Duodenal mucosa (tissue), 2 donors: ENCODE measurements at regions not wholly inside any gene's neighbourhood (a gene's known extent, or its start where the extent isn't known, plus 50 kb on each side); places are given as distances from the start of the nearest gene placed in this dataset.
"Not testable (repeated sequence)": the region's sequence is repeated elsewhere in the genome, so short reads cannot be mapped to it uniquely, and the experiment has no call there.

ENCODE experiments used
- H3K27ac ChIP-seq: one replicate; pipeline ENCODE4 v1.7.0; 2013; ENCODE audit warnings: low read depth, low read length
- H3K27me3 ChIP-seq, 2 donors: one replicate each; pipeline ENCODE4 v1.7.0; 2013; ENCODE audit warnings: low read length in 2 of 2, control low read depth in 1 of 2; ENCODE audit not compliant: insufficient read depth in 2 of 2, control insufficient read depth in 1 of 2
- H3K36me3 ChIP-seq, 2 donors: one replicate each; pipeline ENCODE4 v1.7.0; 2013; ENCODE audit warnings: low read length in 2 of 2, control low read depth in 1 of 2; ENCODE audit not compliant: insufficient read depth in 2 of 2, control insufficient read depth in 1 of 2
- H3K4me1 ChIP-seq, 2 donors: one replicate each; pipeline ENCODE4 v1.7.0; 2013; ENCODE audit warnings: low read length in 2 of 2, control low read depth in 1 of 2; ENCODE audit not compliant: insufficient read depth in 2 of 2, control insufficient read depth in 1 of 2
- H3K4me3 ChIP-seq, 2 donors: one replicate each; pipeline ENCODE4 v1.7.0; 2013; ENCODE audit warnings: low read length in 2 of 2, low read depth in 1 of 2
- H3K9ac ChIP-seq, 2 donors: one replicate each; pipeline ENCODE4 v1.7.0; 2013; ENCODE audit warnings: low read length in 2 of 2, low read depth in 1 of 2
- H3K9me3 ChIP-seq, 2 donors: one replicate each; pipeline ENCODE4 v1.7.0; 2013; ENCODE audit warnings: low read length in 2 of 2, control low read depth in 1 of 2; ENCODE audit not compliant: control insufficient read depth in 1 of 2

GRCh38 chr6:166253778-166254204 lies 54.4 kb downstream of the PRR18 start:
- H3K9ac ChIP-seq: no peak overlapping the region
- H3K9me3 ChIP-seq: no peaks in the 10 kb centered on the region
- no peak overlapping the region for H3K27ac ChIP-seq
- no peaks in the 10 kb centered on the region for H3K36me3 ChIP-seq
- H3K27me3 ChIP-seq: peaks cover 3 to 24% of the 10 kb centered on the region in 2 donors
- H3K4me1 ChIP-seq: peaks cover 0 to 10% of the 10 kb centered on the region in 2 donors
- H3K4me3 ChIP-seq: peak overlapping the region; percentile 29 to 40

GRCh38 chr6:166253281-166253681 lies 54.9 kb downstream of the PRR18 start:
- peak overlapping the region; percentile 29 to 40 for H3K4me3 ChIP-seq

GRCh38 chr6:166252601-166253000 lies 55.6 kb downstream of the PRR18 start:
- Histone ChIP-seq H3K27me3 (peaks cover 3 to 21% of the 10 kb centered on the region in 2 donors), H3K9ac (no peak overlapping the region), H3K27ac (no peak overlapping the region), H3K9me3 (no peaks in the 10 kb centered on the region), H3K4me1 (peaks cover 0 to 7% of the 10 kb centered on the region in 2 donors), H3K36me3 (no peaks in the 10 kb centered on the region), H3K4me3 (no peak overlapping the region)

More at GRCh38 chr6:166253281-166253681, 54.9 kb downstream of the PRR18 start:
- H3K4me1 ChIP-seq: peaks cover 0 to 7% of the 10 kb centered on the region in 2 donors
- H3K27ac ChIP-seq: no peak overlapping the region
- peaks cover 3 to 21% of the 10 kb centered on the region in 2 donors for H3K27me3 ChIP-seq
- no peaks in the 10 kb centered on the region for H3K36me3 ChIP-seq
- no peaks in the 10 kb centered on the region for H3K9me3 ChIP-seq
- no peak overlapping the region for H3K9ac ChIP-seq

GRCh38 chr6:166251655-166252054 lies 56.5 kb downstream of the PRR18 start:
- H3K9me3 ChIP-seq: no peaks in the 10 kb centered on the region
- no peak overlapping the region for H3K4me3 ChIP-seq
- no peak overlapping the region for H3K27ac ChIP-seq
- H3K27me3 ChIP-seq: peaks cover 3 to 21% of the 10 kb centered on the region in 2 donors
- H3K9ac ChIP-seq: no peak overlapping the region
- no peaks in the 10 kb centered on the region for H3K36me3 ChIP-seq
- peaks cover 0 to 7% of the 10 kb centered on the region in 2 donors for H3K4me1 ChIP-seq

- H3K4me3 ChIP-seq: no peak overlapping the region
- H3K4me1 ChIP-seq: peaks cover 0 to 7% of the 10 kb centered on the region in 2 donors
- no peak overlapping the region for H3K27ac ChIP-seq
- peaks cover 3 to 21% of the 10 kb centered on the region in 2 donors for H3K27me3 ChIP-seq
- no peaks in the 10 kb centered on the region for H3K36me3 ChIP-seq
- H3K9ac ChIP-seq: no peak overlapping the region
- H3K9me3 ChIP-seq: no peaks in the 10 kb centered on the region
Observed at GRCh38 chr6:166251211-166251610, 57.0 kb downstream of the PRR18 start.

- not testable (repeated sequence) for H3K4me3 ChIP-seq, H3K9ac ChIP-seq, H3K4me1 ChIP-seq, H3K27ac ChIP-seq, H3K9me3 ChIP-seq, H3K36me3 ChIP-seq
- peaks cover 3 to 14% of the 10 kb centered on the region in 2 donors for H3K27me3 ChIP-seq
Observed at GRCh38 chr6:166249061-166249785, 59.0 kb downstream of the PRR18 start.

- H3K9me3 ChIP-seq: no peaks in the 10 kb centered on the region
- no peak overlapping the region for H3K27ac ChIP-seq
- H3K36me3 ChIP-seq: no peaks in the 10 kb centered on the region
- H3K27me3 ChIP-seq: peaks cover 0 to 4% of the 10 kb centered on the region in 2 donors
- no peaks in the 10 kb centered on the region for H3K4me1 ChIP-seq
- no peak overlapping the region for H3K9ac ChIP-seq
- H3K4me3 ChIP-seq: no peak overlapping the region
Observed at GRCh38 chr6:166245148-166245547, 63.0 kb downstream of the PRR18 start.

- Histone ChIP-seq H3K4me1 (no peaks in the 10 kb centered on the region), H3K27ac (no peak overlapping the region), H3K9me3 (no peaks in the 10 kb centered on the region), H3K4me3 (peak overlapping the region in 1 of 2 donors; percentile 23), H3K9ac (no peak overlapping the region), H3K27me3 (peaks cover 0 to 4% of the 10 kb centered on the region in 2 donors), H3K36me3 (no peaks in the 10 kb centered on the region)
Observed at GRCh38 chr6:166244353-166245045, 63.7 kb downstream of the PRR18 start.

GRCh38 chr6:166242888-166243287 lies 65.3 kb downstream of the PRR18 start:
- Histone ChIP-seq H3K27ac (no peak overlapping the region), H3K4me1 (no peaks in the 10 kb centered on the region), H3K9me3 (no peaks in the 10 kb centered on the region), H3K36me3 (no peaks in the 10 kb centered on the region), H3K9ac (no peak overlapping the region), H3K27me3 (peaks cover 0 to 4% of the 10 kb centered on the region in 2 donors), H3K4me3 (no peak overlapping the region)

GRCh38 chr6:166241974-166242373 lies 66.2 kb downstream of the PRR18 start:
- no peak overlapping the region for H3K9ac ChIP-seq
- H3K27ac ChIP-seq: no peak overlapping the region
- no peaks in the 10 kb centered on the region for H3K9me3 ChIP-seq
- no peaks in the 10 kb centered on the region for H3K4me1 ChIP-seq
- no peaks in the 10 kb centered on the region for H3K36me3 ChIP-seq
- no peak overlapping the region for H3K4me3 ChIP-seq
- H3K27me3 ChIP-seq: peaks cover 0 to 4% of the 10 kb centered on the region in 2 donors
